ENCODE measurements at regions not wholly inside any gene's neighbourhood (a gene's known extent, or its start where the extent isn't known, plus 50 kb on each side); places are given as distances from the start of the nearest gene placed in this dataset.

DNA sequence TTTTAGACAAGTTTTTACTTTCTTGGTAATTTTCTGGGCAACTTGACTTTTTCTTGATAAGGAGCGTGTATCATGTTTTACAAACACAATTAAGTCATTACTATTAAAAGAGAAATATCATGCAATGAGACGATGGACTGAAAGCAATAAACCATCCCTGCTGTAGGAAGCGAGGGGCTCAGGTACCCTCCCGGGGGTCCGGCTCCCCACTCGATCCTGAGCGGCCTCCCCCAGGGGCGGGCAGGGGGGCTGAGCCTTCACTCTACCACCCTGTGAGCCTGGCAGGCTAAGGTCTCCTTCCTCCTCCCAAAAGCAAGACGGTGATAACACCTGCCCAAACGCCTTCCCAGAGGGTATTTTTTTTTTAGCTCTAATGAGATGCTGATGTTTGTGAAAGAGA, 51.8 kb upstream of the ADGRA1 start:
- no peak for DNase-seq
- no peaks in the 10 kb centered on the region for H3K36me3 Mint-ChIP-seq (ENCODE audit: low read depth)
- no peak for ATAC-seq
- H3K27ac Mint-ChIP-seq = no peak overlapping the region
- CTCF ChIA-PET = no interaction called here
- no peaks in the 10 kb centered on the region for H3K27me3 Mint-ChIP-seq (ENCODE audit: low read depth)
- POLR2A ChIA-PET = no interaction called here
- H3K4me3 Mint-ChIP-seq = no peak overlapping the region
- no peaks in the 10 kb centered on the region for H3K4me1 Mint-ChIP-seq (ENCODE audit: low read depth)
- H3K9me3 Mint-ChIP-seq (ENCODE audit: insufficient read depth) = no peaks in the 10 kb centered on the region

GRCh38 chr10:133034762-133035161, 53.0 kb upstream of the ADGRA1 start:
- ATAC-seq (no peak), DNase-seq (no peak)
- Mint-ChIP-seq H3K4me1 (ENCODE audit: low read depth) (no peaks in the 10 kb centered on the region), H3K27me3 (ENCODE audit: low read depth) (no peaks in the 10 kb centered on the region), H3K27ac (no peak overlapping the region), H3K36me3 (ENCODE audit: low read depth) (no peaks in the 10 kb centered on the region), H3K4me3 (no peak overlapping the region), H3K9me3 (ENCODE audit: insufficient read depth) (no peaks in the 10 kb centered on the region)
- POLR2A ChIA-PET = no interaction called here
- CTCF ChIA-PET = no interaction called here

GRCh38 chr10:133034092-133034491, 53.6 kb upstream of the ADGRA1 start:
- Mint-ChIP-seq H3K27ac (no peak overlapping the region), H3K27me3 (ENCODE audit: low read depth) (no peaks in the 10 kb centered on the region), H3K4me3 (no peak overlapping the region), H3K9me3 (ENCODE audit: insufficient read depth) (no peaks in the 10 kb centered on the region), H3K36me3 (ENCODE audit: low read depth) (no peaks in the 10 kb centered on the region), H3K4me1 (ENCODE audit: low read depth) (no peaks in the 10 kb centered on the region)
- DNase-seq (no peak), ATAC-seq (no peak)
- POLR2A ChIA-PET = no interaction called here
- CTCF ChIA-PET = no interaction called here

DNA sequence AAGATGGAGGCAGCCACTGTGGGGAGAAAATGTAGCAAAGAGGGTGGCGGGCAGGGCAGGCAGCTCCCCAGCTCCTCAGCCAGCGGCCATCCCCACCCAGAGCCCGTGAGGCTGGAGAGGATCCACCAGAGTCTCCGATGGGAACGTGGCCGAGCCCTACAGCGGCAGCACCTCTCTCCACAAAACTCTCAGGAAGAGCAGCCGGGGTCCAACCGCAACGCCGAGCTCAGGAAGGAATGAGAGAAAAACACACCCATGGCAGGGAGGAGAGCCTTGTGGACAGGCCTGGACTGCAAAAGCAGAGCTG, 54.0 kb upstream of the ADGRA1 start:
- POLR2A ChIA-PET = no interaction called here
- H3K36me3 Mint-ChIP-seq (ENCODE audit: low read depth) = no peaks in the 10 kb centered on the region
- H3K4me3 Mint-ChIP-seq = no peak overlapping the region
- H3K9me3 Mint-ChIP-seq (ENCODE audit: insufficient read depth) = no peaks in the 10 kb centered on the region
- CTCF ChIA-PET = no interaction called here
- no peaks in the 10 kb centered on the region for H3K27me3 Mint-ChIP-seq (ENCODE audit: low read depth)
- no peak for ATAC-seq
- no peaks in the 10 kb centered on the region for H3K4me1 Mint-ChIP-seq (ENCODE audit: low read depth)
- H3K27ac Mint-ChIP-seq = no peak overlapping the region
- no peak for DNase-seq

- CTCF ChIA-PET = no interaction called here
- H3K27me3 Mint-ChIP-seq (ENCODE audit: low read depth) = no peaks in the 10 kb centered on the region
- no peak overlapping the region for H3K27ac Mint-ChIP-seq
- H3K36me3 Mint-ChIP-seq (ENCODE audit: low read depth) = no peaks in the 10 kb centered on the region
- H3K4me3 Mint-ChIP-seq = no peak overlapping the region
- DNase-seq = no peak
- POLR2A ChIA-PET = no interaction called here
- H3K9me3 Mint-ChIP-seq (ENCODE audit: insufficient read depth) = no peaks in the 10 kb centered on the region
- no peaks in the 10 kb centered on the region for H3K4me1 Mint-ChIP-seq (ENCODE audit: low read depth)
- ATAC-seq = no peak
Measured at GRCh38 chr10:133032976-133033741, 54.6 kb upstream of the ADGRA1 start.

DNA sequence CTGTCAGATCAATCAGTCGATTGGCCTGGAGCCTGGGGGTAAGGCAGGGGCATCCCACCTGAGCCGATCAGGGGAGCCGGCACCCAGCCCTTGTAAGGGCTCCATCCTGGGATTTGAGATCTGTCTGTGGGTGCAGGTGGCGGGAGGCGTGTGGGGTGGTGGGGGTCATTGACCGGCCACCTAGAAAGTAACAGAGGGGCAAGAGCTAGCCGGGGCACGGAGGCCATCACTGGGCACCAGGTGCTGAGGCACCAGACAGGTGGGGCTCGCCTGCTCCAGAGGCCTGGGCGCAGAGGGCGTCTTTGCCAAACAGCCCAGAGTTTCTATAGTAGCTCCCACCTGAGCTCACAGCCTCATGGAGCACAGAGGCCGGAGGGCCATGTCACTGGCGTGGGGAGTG, 55.5 kb upstream of the ADGRA1 start:
- ChIA-PET CTCF (no interaction called here), POLR2A (no interaction called here)
- Mint-ChIP-seq H3K27ac (no peak overlapping the region), H3K36me3 (ENCODE audit: low read depth) (no peaks in the 10 kb centered on the region), H3K9me3 (ENCODE audit: insufficient read depth) (no peaks in the 10 kb centered on the region), H3K4me3 (no peak overlapping the region), H3K27me3 (ENCODE audit: low read depth) (no peaks in the 10 kb centered on the region), H3K4me1 (ENCODE audit: low read depth) (no peaks in the 10 kb centered on the region)
- no peak for ATAC-seq
- no peak for DNase-seq

- CTCF ChIA-PET = no interaction called here
- Mint-ChIP-seq H3K27me3 (ENCODE audit: low read depth) (no peaks in the 10 kb centered on the region), H3K9me3 (ENCODE audit: insufficient read depth) (no peaks in the 10 kb centered on the region), H3K4me3 (no peak overlapping the region), H3K27ac (no peak overlapping the region), H3K4me1 (ENCODE audit: low read depth) (no peaks in the 10 kb centered on the region), H3K36me3 (ENCODE audit: low read depth) (no peaks in the 10 kb centered on the region)
- no peak for DNase-seq
- no peak for ATAC-seq
- POLR2A ChIA-PET = no interaction called here
Measured at GRCh38 chr10:133031541-133032125, 56.1 kb upstream of the ADGRA1 start.

DNA sequence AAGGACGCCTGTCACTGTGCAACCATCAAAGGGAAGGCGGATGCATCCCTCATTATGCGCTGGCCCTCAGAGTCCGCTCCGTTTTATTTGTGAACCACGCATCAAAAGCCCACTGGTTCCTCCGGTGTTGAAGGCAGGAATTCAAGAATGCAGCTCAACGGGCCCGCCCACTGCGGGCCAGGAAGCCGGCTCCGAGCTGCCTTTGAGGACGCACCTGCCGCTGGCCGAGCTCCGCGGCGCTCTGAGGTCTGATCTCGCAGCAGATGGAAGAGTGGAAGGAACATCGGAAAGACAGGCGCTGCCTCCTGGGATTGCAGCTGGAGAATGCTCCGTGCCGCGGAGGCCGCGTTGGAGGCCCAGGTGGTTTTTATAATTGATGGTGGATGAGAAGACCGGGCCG, 56.9 kb upstream of the ADGRA1 start:
- Mint-ChIP-seq H3K4me3 (no peak overlapping the region), H3K9me3 (ENCODE audit: insufficient read depth) (no peaks in the 10 kb centered on the region), H3K4me1 (ENCODE audit: low read depth) (no peaks in the 10 kb centered on the region), H3K36me3 (ENCODE audit: low read depth) (no peaks in the 10 kb centered on the region), H3K27ac (no peak overlapping the region), H3K27me3 (ENCODE audit: low read depth) (no peaks in the 10 kb centered on the region)
- ATAC-seq (no peak), DNase-seq (no peak)
- POLR2A ChIA-PET = no interaction called here
- CTCF ChIA-PET = no interaction called here

GRCh38 chr10:133030126-133030525, 57.6 kb upstream of the ADGRA1 start:
- H3K4me3 Mint-ChIP-seq = no peak overlapping the region
- no peaks in the 10 kb centered on the region for H3K36me3 Mint-ChIP-seq (ENCODE audit: low read depth)
- ChIA-PET CTCF (no interaction called here), POLR2A (no interaction called here)
- no peak overlapping the region for H3K27ac Mint-ChIP-seq
- H3K4me1 Mint-ChIP-seq (ENCODE audit: low read depth) = no peaks in the 10 kb centered on the region
- H3K9me3 Mint-ChIP-seq (ENCODE audit: insufficient read depth) = no peaks in the 10 kb centered on the region
- H3K27me3 Mint-ChIP-seq (ENCODE audit: low read depth) = no peaks in the 10 kb centered on the region
- ATAC-seq = no peak
- no peak for DNase-seq

DNA sequence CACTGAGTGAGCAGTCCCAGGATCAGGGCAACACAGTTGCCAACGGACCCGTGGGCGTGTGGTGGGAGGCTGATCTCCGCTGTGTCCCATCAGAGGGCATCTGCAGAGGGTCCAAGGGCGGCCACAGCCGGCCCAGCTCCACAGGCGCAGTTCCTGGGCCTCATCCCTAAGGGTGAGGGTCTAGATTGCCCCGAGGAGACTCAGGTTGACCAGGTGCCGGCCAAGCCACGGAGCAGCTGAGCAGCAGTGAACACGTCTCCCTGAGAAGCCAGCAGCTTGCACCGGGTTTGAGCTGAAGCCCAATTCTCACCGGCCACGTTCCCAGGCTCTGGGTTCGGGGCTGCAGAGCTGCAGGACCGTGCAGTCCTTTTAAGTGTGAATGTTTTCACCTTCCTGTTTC, 58.8 kb upstream of the ADGRA1 start:
- H3K36me3 Mint-ChIP-seq (ENCODE audit: low read depth) = no peaks in the 10 kb centered on the region
- H3K4me3 Mint-ChIP-seq = no peak overlapping the region
- no peak overlapping the region for H3K27ac Mint-ChIP-seq
- ATAC-seq (no peak), DNase-seq (no peak)
- no peaks in the 10 kb centered on the region for H3K4me1 Mint-ChIP-seq (ENCODE audit: low read depth)
- ChIA-PET CTCF (no interaction called here), POLR2A (no interaction called here)
- no peaks in the 10 kb centered on the region for H3K9me3 Mint-ChIP-seq (ENCODE audit: insufficient read depth)
- H3K27me3 Mint-ChIP-seq (ENCODE audit: low read depth) = no peaks in the 10 kb centered on the region

DNA sequence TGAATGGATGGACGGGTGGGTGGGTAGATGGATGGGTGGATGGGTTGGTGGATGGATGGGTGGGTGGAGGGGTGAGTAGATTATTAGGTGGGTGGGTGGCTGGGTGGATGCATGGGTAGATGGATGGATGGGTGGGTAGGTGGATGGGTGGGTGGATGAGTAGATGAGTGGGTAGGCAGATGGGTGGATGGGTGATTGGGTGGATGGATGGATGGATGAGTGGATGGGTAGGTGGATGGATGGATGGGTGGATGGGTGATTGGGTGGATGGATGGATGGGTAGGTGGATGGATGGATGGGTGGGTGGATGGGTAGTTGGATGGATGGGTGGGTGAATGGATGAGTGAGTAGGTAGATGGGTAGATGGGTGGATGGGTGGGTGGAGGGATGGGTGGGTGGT, 59.6 kb upstream of the ADGRA1 start:
- H3K27ac Mint-ChIP-seq = no peak overlapping the region
- no peaks in the 10 kb centered on the region for H3K4me1 Mint-ChIP-seq (ENCODE audit: low read depth)
- POLR2A ChIA-PET = no interaction called here
- ATAC-seq = no peak
- CTCF ChIA-PET = no interaction called here
- DNase-seq = no peak
- H3K36me3 Mint-ChIP-seq (ENCODE audit: low read depth) = no peaks in the 10 kb centered on the region
- H3K9me3 Mint-ChIP-seq (ENCODE audit: insufficient read depth) = no peaks in the 10 kb centered on the region
- H3K27me3 Mint-ChIP-seq (ENCODE audit: low read depth) = no peaks in the 10 kb centered on the region
- no peak overlapping the region for H3K4me3 Mint-ChIP-seq

DNA sequence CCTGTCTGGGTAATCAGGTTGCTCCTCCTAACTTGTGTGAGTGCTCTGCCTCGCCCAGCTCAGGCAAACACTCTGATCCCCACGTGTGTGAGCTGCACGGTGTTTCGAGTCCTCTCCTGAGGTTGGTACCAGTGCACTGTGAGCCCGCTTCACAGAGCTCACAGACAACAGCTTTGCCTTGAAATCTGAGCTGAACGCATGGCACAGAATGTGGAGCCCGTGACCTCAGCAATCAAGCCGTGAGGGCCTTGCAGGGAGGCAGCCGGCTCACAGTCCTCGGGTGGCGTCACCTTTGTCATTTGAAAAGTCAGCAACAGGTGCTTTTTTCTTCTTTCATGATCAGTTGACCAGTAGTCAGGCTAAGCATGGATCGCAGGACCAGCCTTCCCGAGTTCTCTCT, 60.2 kb upstream of the ADGRA1 start:
- ChIA-PET POLR2A (no interaction called here), CTCF (no interaction called here)
- Mint-ChIP-seq H3K9me3 (ENCODE audit: insufficient read depth) (no peaks in the 10 kb centered on the region), H3K4me3 (no peak overlapping the region), H3K36me3 (ENCODE audit: low read depth) (no peaks in the 10 kb centered on the region), H3K4me1 (ENCODE audit: low read depth) (no peaks in the 10 kb centered on the region), H3K27ac (no peak overlapping the region), H3K27me3 (ENCODE audit: low read depth) (no peaks in the 10 kb centered on the region)
- ATAC-seq (no peak), DNase-seq (no peak)

DNA sequence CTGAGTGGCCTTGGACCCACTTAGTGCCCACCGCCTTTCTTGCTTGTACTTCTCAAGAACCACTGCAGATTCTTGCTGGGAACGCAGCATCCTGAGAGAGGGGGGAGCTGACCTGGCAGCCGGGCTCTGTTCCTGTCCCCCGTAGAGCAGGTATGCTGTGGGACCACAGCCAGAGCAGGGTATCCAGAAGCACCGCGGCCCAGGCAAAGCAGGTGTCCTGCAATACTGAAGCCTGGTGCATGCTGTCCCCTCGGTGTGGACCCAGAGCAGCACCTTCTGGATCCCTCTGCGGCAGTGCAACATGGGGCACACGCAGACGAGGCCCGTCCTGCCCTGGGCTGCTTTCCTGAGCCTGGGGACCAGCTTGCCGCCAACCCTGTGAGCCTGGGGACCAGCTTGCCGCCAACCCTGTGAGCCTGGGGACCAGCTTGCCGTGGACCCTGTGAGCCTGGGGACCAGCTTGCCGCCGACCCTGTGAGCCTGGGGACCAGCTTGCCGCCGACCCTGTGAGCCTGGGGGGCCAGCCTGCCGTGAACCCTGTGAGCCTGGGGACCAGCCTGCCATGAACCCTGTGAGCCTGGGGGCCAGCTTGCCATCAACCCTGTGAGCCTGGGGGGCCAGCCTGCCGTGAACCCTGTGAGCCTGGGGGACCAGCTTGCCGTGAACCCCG, 60.9 kb upstream of the ADGRA1 start:
- no peaks in the 10 kb centered on the region for H3K9me3 Mint-ChIP-seq (ENCODE audit: insufficient read depth)
- no peak for DNase-seq
- ATAC-seq = no peak
- H3K4me1 Mint-ChIP-seq (ENCODE audit: low read depth) = no peaks in the 10 kb centered on the region
- no peak overlapping the region for H3K27ac Mint-ChIP-seq
- CTCF ChIA-PET = no interaction called here
- no peak overlapping the region for H3K4me3 Mint-ChIP-seq
- no peaks in the 10 kb centered on the region for H3K36me3 Mint-ChIP-seq (ENCODE audit: low read depth)
- H3K27me3 Mint-ChIP-seq (ENCODE audit: low read depth) = no peaks in the 10 kb centered on the region
- POLR2A ChIA-PET = no interaction called here

All from activated CD8-positive, alpha-beta T cell treated with anti-CD3 and anti-CD28 coated beads, Interleukin-2, amount 10 ng/mL, durations not matched to agents 7 days and 5 days (primary cell).